IPS DF 4.7 (cell line): ENCODE measurements at regions not wholly inside any gene's neighbourhood (a gene's known extent, or its start where the extent isn't known, plus 50 kb on each side); places are given as distances from the start of the nearest gene placed in this dataset.
"Not testable (repeated sequence)": the region's sequence is repeated elsewhere in the genome, so short reads cannot be mapped to it uniquely, and the experiment has no call there.

Experiments
- DNase-seq: peaks from one replicate; pipeline ENCODE4 v3.0.0-alpha.2; 2013; ENCODE audit warnings: low spot score; ENCODE audit errors: extremely low read depth

DNA sequence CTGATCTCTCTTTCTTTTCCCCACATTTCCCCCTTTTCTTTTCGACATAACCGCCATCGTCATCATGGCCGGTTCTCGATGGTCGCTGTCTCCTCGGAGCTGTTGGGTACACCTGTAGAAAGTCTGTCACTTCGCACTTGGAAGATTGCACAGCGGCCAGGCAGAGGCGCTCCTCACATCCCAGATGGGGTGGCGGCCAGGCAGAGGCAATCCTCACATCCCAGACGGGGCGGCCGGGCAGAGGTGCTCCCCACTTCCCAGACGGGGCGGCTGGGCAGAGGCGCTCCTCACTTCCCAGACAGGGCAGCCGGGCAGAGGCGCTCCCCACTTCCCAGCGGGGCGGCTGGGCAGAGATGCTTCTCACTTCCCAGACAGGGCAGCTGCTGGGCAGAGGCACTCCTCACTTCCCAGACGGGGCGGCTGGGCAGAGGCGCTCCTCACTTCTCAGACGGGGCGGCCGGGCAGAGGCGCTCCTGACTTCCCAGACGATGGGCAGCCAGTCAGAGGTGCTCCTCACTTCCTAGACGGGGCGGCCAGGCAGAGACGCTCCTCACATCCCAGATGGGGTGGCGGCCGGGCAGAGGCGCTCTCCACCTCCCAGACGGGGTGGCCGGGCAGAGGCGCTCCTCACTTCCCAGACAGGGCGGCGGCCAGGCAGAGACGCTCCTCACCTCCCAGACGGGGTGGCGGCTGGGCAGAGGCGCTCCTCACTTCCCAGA, 110.7 kb downstream of the C5orf15 start:
- not testable (repeated sequence) for DNase-seq

DNA sequence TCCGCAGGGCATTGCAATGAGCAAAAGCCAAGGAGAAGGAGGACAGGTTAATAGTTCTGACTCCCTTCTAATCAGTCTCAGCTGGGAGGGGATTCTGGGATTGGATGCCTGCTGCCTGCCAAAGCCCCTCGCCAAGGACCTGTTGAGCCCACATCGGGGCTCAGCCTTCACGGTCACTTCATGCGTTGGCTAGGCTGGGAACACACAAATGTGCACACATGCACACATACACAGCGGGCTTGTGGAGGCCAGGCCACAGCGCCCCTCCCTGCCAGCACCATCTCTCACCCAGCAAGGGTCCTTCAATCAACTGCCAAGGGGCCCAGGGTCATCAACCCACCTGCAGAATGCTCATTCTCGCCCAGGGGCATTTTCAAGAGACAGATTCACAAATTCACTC, 113.9 kb downstream of the C5orf15 start:
- no peak for DNase-seq

DNA sequence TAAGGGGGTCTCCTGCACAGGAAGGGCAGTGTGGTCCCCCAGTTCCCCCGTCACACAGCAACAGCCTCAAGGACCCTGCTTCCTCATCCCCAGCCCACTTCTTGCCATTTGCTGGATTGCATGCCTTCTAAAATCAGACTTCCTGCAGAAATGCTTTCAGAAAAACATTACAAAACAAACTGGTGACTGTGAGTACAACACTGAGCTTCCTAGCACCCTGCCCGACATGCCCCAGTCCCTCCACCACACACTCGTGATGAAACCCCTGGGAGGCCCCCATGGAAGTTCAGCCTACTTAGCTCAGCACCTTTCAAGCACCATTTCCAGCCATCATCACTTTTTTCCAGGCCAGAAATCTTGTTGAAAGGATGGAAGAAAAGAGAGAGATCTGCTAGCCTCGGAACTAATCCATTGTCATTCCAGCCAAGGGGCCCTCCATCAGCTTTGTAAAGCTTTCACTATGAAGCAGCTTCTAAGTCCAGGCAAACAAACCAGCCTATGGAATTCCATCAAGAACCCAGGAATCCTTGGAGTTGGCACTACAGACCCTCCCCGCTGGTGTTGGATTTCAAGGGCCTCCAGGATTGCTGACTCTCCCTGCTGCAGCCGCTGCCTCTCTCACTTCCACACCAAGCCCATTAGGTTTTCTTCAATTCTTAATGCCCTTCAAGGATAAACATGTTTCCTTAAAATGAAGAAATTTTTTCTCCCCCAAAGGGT, 114.6 kb downstream of the C5orf15 start:
- DNase-seq = no peak

DNA sequence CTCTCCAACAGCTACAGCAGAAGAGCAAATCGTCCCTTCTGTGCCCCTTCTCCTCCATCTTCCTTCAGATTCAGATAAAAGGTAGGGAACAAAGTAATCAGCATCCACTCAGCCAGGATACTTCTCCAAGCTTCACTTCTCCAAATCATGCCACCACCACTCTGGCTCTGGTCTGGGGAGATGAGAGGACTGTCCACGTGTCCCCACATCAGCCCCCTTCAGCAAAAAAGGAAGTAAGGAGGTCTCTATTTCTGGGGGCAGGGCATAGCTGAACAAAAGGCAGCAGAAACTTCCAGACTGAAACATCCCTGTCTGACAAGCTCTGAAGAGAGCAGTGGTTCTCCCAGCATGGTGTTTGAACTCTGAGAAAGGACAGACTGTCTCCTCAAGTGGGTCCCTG, 116.9 kb downstream of the C5orf15 start:
- DNase-seq = no peak

DNA sequence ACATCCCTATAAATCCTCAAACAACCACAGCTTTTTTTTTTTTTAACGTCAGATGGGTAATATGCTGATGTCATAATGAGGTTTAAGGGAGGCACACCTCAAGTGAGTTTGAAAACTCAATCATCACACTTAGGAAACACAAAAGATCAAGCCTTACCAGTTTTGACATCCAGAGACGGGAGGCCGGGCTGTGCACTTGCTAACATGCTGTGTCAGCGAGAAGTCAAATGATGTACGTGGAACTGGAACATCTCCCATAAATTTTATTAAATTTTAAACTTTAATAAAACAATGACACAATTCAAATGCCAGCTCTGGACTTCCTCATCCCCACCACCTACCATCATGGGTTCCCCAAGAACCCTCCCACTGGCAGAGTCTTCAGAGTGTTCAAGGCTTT, 117.6 kb downstream of the C5orf15 start:
- no peak for DNase-seq

DNA sequence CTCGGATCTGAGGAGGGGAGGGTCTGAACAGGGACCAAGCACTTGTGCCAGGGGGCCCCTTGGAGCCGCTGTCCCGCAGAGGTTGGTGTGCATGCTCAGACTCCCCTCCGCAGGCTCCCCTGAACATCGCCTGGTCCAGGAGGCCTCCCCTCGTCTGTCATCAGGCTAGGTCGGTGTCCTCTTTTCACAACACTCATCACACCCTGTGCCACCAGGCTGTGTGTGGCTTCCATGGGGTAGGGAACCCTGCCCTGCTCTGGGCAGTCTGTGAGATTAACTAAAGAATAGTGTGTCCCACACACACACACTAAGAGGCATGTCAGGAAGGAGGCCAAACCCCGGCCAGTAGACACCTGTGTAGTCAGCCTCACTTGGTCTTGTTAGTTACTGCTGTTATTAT, 119.3 kb downstream of the C5orf15 start:
- DNase-seq = no peak

DNA sequence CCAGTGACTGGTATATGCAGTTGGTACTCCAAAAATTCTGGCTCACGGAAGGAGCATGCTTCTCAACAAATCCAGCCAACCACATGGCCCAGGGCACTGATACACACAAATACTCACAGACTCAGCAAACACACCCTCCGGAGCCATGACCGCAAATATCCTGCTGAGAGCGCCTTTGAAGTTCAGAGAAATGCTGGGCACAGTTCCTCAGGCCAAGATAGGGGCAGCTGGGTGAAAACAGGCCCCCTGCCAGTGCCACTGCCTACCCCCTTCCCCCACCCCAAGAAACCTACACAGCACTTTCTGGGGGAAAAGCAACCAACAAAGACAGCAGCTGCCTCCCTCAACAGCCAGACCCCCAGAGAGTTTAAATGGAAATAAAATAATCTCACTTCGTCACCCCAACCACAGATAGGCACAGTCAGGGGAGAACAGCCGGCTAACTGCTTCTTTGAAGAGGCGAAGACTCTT, 120.0 kb downstream of the C5orf15 start:
- DNase-seq = no peak

DNA sequence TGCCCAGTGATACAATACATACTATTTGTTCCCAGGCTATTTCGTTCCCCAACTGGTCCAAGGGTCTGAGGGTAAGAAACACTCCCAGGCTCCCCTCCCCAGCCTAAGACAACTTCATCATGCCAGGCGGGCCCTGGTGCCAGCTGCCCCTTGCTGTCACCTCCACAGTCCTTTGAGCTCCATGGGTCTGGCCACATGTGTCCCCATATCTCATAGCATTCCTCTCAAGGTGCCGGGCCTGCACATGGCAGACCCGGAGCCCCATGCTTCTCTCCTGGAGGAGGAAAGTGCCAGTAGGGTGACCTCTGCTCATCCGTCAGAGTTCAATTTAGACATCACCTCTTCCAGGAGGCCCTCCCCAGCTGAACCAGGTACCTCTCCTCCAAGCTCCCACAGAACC, 120.5 kb downstream of the C5orf15 start:
- DNase-seq = no peak

DNA sequence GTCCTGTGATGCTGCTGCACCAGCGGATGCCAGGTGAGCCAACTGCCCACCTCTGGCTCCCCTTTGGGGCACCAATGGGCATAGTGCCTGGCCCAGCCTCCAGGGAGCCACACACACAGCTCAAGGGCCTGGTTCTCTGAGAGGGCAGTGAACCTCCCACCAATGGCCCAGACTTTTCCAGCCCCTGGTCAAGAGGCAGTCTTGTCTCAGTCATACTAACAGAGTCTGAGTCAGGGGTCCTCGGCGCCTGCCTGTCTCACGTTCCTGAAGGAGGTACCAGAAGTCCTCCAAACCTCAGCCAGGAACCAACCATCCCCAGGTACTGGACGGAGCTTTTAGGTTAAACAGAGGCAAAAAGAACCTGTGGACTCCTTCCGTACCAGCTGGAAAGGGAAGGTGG, 121.1 kb downstream of the C5orf15 start:
- no peak for DNase-seq

DNA sequence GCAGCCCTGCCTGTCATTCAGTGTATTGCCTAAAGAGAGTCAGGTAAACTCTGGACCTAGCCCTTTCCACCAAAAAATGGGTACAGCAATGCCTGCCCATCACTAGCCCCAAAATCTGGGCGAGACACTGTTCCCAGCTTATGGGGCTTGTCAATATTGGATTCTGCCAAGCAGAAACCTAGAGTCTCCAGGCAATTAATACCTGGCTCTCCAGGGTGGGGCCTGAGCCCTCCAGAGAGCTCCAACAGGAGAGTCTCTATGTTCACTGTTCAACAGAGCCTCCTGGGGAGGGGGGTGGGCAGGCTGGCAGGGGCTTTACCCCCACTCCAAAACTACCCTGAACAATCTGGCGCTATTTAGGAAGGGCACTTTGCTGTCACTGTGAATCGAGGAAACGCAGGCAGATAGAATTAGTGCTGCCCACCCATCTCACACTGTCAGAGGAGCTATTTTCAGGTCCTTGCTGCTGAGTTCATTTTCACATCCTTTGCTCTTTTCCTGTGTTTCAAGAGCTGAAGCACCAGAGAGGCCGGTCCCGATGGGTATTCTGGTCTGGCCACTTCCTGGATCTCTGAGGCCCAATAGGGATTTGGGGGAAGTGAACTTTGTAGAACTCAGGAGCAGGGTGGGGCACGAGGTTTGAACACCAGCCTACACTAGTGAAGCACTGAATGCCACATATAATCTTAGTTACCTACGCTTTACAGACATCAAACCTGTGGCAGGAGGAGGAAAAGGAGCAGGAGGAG, 121.8 kb downstream of the C5orf15 start:
- DNase-seq = no peak

DNA sequence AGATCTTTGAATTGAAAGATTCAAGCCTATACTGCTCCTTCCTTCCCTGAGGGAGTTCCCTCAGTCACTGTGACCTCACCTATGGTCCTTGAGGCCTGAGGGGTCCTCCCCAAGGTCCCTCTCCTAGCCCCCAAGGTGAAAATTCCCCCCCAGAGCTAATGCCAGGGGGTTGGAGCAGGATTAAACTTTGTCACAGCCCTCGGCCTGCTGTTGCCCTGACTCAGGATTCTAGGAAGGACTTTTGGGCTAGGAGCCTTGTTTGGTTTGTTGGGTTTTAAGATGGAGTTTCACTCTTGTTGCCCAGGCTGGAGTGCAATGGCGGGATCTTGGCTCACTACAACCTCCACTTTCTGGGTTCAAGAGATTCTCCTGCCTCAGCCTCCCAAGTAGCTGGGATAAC, 123.2 kb downstream of the C5orf15 start:
- DNase-seq = no peak

DNA sequence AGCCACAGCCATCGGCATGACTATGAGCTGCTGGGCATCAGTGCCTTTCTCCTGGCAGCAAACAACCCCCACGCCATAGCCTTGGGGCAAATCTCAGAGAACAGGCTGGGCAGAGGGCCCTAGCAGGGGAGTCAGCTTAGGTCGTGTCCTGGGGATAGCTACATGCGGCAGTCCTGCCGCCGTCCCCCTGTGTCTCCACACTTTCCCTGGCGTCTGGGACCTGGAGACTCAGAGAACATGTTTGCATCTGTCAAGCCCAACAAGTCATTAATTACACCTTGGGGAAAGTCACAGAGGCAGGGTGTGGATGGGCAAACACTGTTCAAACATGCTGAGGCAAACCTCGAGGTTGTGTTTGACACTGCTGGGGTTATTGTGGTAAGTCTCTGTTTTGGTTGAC, 123.6 kb downstream of the C5orf15 start:
- DNase-seq = no peak

DNA sequence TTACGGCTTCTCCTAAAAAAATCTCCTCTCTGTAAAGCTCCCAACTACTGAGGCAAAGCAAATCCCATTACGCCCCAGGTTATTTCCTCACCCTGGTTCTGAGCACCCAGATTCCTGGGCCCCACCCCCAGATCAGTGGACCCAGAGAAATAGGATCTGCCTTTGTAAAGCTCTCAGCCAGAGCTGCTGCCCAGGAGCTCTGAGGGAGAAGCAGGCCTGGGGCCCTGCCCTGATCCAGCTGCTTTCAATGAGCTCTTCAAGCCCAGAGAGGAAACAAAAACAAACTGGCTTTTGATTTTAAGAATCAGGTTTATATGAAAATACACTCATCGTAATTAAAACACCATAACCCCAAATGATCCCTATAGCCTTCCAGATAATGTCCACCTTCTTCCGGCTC, 124.5 kb downstream of the C5orf15 start:
- no peak for DNase-seq

DNA sequence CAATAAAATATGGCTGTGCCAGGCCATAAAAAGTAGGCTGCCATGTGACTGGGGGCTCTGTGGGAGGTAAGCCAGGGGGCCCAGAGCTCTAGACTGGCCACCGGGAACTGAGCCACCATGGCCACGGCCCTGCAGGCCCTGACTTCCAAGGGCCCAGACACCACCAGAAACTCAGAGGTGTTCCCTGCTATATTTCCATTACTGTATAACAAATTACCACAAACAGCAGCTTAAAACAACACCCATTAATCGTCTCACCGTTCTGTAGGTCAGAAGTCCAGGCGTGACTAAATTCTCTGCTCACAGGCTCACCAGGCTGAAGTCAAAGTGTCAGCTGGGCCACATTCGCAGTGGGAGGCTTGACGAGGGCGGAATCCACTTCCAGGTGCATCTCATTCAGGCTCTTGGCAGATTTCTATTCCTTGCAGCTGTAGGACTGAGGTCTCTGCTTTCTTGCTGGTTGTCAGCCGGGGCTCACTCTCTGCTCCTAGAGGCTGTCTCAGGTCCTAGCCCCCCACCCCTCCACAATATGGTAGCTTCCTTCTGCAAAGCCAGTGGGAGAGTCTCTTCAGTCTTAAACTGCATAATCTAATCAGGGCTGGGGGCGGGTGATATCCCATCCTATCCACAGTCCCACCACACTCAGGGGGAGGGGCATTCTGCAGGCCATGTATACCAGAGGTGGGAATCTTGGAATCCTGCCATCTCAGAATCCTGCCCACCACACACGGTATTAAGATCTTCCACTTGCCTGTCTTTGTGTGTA, 125.4 kb downstream of the C5orf15 start:
- no peak for DNase-seq

DNA sequence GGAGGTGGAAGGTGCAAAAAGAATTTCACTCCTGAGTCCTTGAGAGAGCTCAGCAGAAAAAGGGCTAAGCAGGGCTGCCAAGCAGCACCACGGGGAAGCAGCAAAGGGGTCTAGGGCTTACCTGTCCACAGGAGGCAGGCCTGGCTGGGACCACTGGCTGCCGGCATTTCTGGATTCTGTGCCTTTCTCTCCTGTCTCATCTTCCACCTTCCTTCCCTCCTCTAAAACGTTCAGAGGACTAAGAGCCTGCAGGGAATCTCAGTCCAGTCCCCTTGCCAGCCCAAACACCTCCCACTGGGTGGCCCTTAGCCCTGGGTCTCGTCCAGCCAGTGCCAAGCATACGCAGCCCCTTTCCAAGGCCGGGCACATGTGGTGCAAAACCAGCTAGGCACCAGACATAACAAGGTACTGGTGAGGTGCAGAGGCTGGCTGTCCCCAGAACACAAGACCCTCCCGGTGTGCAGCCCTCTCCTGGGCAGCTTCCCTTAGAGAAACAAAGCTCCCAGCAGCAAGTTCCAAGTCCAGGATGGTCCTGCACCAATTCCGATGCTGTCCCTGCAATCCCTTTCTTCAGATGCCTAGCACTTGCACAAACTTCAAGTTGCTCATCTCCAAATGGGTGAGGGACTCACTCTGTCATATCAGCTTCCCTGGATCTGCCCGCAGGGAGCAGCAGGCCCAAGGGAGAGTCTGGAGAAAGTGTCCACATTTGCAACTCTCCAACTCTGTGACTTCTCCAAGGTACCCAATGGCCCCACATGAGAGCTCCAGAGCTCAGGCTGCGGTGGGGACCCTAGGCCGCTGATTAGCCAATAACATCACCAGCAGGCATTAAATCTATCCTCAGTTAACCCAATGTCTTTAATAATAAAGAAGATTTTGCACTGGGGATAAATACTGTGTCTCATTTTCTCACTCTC, 126.3 kb downstream of the C5orf15 start:
- DNase-seq = no peak

DNA sequence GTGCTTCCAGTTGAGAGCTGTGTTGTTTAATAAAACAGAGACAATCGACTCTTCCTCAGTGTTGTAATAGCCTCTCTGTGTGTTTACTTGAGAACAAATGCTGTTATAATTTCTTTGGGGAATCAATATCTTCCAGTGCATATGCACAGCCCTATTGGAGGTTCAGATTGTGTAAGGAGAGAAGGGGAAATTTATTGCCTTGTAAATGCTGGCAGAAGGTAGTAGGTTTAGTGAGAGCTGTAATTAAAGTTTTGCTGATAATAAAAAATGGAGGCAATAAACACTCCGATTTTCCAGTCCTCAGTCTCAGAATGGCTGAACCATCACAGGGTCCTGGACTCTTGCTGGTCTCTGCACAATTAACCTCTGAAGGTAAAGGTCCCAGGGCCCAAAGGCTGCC, 128.3 kb downstream of the C5orf15 start:
- DNase-seq = no peak

DNA sequence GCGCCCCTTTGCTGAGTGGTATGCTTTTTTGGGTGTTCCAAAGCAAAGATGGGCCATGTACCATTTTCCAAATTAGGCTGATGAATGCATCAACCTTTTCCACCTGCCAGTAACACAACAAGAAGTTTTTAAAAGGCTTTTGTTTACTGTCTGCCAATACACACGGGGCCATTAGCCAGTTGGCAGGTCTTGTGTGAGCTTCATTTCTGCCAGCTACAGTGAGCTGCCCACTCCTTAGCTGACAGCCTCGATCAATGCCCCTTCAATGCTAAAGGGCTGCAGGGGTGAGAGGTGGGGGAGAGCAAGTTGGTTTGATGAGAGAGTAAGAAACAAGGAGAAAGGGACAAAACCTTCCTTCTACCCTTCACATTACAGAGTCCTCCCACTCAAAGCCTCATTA, 128.7 kb downstream of the C5orf15 start:
- no peak for DNase-seq

DNA sequence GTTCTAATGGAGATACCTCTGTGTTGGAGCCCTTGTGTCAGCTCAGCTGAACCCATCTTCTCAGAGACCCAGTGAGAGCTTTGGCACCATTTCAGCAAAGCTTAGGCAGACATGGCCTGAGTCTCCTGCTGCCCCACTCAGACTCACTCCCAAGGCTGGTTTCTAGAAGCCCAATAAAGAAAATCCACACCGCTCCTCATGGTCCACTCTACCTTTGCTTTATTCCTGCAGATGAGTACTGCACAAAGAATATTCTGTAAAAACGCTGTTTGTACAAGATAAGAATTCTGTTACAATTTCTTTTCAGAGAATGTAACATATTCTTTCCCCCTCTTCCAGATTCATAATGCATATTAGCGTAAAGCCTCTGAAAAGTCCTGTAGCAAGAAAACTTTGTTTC, 129.3 kb downstream of the C5orf15 start:
- no peak for DNase-seq

DNA sequence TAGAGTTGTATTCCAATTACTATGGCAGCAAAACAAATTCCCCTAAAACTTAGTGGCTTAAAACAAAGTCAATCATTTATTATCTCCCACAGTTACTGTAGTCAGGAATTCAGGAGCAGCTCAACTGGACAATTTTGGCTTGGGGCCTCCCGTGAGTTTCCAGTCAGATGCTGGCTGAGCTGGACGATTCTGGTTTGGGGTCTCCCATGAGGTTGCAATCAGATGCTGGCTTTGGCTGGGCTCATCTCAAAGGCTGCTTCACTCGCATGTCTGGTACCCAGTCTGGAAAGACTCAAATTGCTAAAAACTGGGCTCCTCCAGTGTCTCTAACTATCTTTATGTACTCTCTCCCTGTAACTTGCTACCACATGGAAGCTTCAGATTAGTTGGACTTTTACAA, 130.1 kb downstream of the C5orf15 start:
- DNase-seq = no peak

DNA sequence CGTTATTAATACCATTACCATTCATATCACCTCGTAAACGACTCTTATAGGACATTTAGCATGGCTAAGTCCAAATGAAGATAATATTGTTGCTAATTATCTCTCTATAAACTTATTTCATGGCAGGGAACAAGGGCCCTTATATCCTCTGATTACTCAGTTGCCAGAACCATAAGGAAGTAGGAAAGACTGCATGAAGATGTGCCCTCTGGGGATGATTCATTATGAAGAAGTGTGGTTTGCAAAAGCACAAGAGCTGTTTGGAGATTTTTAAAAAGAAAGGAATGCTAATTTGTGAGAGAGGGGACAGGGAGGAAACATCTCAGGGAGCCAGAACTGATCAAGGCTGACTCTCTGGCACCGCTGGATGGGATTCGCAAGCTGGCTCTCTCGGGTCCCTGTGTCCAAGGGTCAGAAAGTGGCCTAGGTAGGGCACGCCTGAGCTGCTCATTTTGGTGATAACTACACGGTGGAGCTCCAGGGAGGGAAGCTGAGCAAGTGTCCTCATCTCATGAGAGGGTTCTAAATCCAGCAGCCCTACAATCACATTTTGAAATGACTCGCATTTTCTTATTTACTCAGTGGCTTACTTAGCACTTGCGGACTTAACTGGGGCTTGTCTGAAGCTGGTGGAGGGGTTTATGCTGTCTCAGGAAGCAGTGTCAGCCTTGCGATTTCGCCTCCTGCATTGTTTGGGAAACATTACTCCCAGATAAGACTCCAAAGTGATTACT, 136.8 kb downstream of the C5orf15 start:
- DNase-seq = no peak
